Activated T-helper 17 cell treated with anti-CD3 and anti-CD28 coated beads, Interleukin-2, amount 50 U/mL, for 72 hours (primary cell): ENCODE measurements at regions not wholly inside any gene's neighbourhood (a gene's known extent, or its start where the extent isn't known, plus 50 kb on each side); places are given as distances from the start of the nearest gene placed in this dataset.
"Not testable (repeated sequence)": the region's sequence is repeated elsewhere in the genome, so short reads cannot be mapped to it uniquely, and the experiment has no call there.

Experiments
- ATAC-seq: fragments of 150-1000 bp; cut with Tn5 transposase; replicated peaks from 2 replicates; pipeline ENCODE4 v1.10.0; 2021; ENCODE audit warnings: mild to moderate bottlenecking, moderate library complexity
- H3K27ac Mint-ChIP-seq: one replicate; pipeline ENCODE4 v1.8.0; 2022; ENCODE audit warnings: mixed read lengths
- H3K27me3 Mint-ChIP-seq: one replicate; pipeline ENCODE4 v1.8.0; 2022; ENCODE audit warnings: mixed read lengths
- H3K36me3 Mint-ChIP-seq: one replicate; pipeline ENCODE4 v1.8.0; 2022; ENCODE audit warnings: low read depth, mild to moderate bottlenecking, mixed read lengths
- H3K4me1 Mint-ChIP-seq: one replicate; pipeline ENCODE4 v1.8.0; 2022; ENCODE audit warnings: mixed read lengths
- H3K4me3 Mint-ChIP-seq: one replicate; pipeline ENCODE4 v1.8.0; 2022; ENCODE audit warnings: mild to moderate bottlenecking, mixed read lengths
- H3K9me3 Mint-ChIP-seq: one replicate; pipeline ENCODE4 v1.8.0; 2022; ENCODE audit warnings: mixed read lengths

GRCh38 chr12:68537571-68537970, 73.1 kb upstream of the RAP1B start:
- H3K4me1 Mint-ChIP-seq, result peaks cover 16% of the 10 kb centered on the region
- no peak overlapping the region for H3K27ac Mint-ChIP-seq
- ATAC-seq, result no peak
- H3K4me3 Mint-ChIP-seq, result no peak overlapping the region
- peaks cover 7% of the 10 kb centered on the region for H3K9me3 Mint-ChIP-seq
- no peaks in the 10 kb centered on the region for H3K27me3 Mint-ChIP-seq
- no peaks in the 10 kb centered on the region for H3K36me3 Mint-ChIP-seq

DNA sequence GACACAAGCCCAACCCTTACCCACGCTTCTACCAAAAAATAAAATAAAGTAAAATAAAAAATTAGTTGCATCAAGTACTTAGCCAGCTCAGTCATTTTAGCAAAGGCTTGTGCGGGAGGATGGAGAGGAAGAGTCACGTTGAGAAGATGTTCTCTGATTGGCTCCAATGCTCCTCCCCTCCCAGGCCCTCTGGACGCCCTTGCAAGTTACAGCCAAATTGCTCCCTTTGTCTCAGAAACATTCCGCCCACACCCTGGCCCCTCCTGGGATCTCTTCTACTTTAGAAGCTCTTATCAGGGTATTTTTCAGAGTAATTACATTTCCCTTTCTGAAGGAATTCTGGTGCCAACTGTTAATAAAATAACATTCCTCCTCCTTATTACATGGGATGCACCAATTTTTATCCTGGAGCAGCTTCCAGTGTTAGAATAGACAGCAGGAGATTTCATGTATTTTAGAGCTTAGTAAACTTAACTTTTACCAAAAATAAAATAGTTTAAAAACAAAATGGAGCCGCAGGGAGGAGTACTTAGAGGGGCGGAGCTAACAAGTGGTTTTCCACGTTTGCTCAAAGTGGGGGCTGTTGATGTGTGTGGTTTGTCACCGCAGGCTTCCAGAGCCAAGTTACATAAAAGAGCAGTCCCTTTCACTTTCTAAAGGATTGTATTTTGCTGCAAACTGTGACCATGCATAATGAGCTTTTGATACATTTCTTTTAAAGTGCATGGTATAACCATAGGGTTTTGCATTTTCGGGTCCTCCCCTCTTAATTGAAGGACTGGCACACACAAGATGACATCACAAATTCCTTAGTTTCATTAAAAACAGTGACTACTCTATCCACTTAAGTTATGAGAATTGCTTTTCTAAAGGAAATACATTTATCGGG, 71.7 kb upstream of the RAP1B start:
- peak; percentile 95 for ATAC-seq
- Mint-ChIP-seq H3K27me3 (no peaks in the 10 kb centered on the region), H3K4me1 (peaks cover 10% of the 10 kb centered on the region), H3K4me3 (peak overlapping the region; percentile 61), H3K27ac (peak overlapping the region; percentile 18), H3K36me3 (no peaks in the 10 kb centered on the region), H3K9me3 (peaks cover 7% of the 10 kb centered on the region)

- Mint-ChIP-seq H3K4me3 (peak overlapping the region; percentile 61), H3K27me3 (no peaks in the 10 kb centered on the region), H3K9me3 (peaks cover 7% of the 10 kb centered on the region), H3K36me3 (no peaks in the 10 kb centered on the region), H3K27ac (peak overlapping the region; percentile 18), H3K4me1 (peaks cover 10% of the 10 kb centered on the region)
- ATAC-seq, result no peak
These were observed 71.1 kb upstream of the RAP1B start for GRCh38 chr12:68539615-68539952.

- H3K36me3 Mint-ChIP-seq, H3K27me3 Mint-ChIP-seq, ATAC-seq, H3K9me3 Mint-ChIP-seq, H3K4me3 Mint-ChIP-seq: not testable (repeated sequence)
- Mint-ChIP-seq H3K27ac (peak overlapping the region; percentile 68), H3K4me1 (peaks cover 10% of the 10 kb centered on the region)
These were observed 69.9 kb upstream of the RAP1B start for GRCh38 chr12:68540768-68541167.

DNA sequence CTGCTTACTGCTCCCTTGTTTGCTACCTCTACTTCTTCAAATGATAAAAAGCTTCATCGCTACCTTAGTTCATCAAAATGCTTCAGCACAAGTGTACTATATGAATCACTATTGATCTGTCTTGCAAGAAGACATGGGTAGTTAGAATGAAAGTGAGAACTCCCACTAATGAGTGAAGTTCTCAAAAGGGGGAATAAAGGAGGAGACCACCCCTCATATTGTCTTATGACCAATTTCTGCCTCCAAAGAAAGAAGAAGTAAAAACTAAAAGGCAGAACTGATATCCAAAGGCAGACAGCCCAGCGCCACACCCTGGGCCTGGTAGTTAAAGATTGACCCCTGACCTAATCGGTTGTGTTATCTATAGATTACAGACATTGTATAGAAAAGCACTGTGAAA, 63.4 kb upstream of the RAP1B start:
- not testable (repeated sequence) for ATAC-seq, H3K27ac Mint-ChIP-seq, H3K4me1 Mint-ChIP-seq, H3K27me3 Mint-ChIP-seq, H3K4me3 Mint-ChIP-seq, H3K36me3 Mint-ChIP-seq
- peaks cover 14% of the 10 kb centered on the region for H3K9me3 Mint-ChIP-seq

DNA sequence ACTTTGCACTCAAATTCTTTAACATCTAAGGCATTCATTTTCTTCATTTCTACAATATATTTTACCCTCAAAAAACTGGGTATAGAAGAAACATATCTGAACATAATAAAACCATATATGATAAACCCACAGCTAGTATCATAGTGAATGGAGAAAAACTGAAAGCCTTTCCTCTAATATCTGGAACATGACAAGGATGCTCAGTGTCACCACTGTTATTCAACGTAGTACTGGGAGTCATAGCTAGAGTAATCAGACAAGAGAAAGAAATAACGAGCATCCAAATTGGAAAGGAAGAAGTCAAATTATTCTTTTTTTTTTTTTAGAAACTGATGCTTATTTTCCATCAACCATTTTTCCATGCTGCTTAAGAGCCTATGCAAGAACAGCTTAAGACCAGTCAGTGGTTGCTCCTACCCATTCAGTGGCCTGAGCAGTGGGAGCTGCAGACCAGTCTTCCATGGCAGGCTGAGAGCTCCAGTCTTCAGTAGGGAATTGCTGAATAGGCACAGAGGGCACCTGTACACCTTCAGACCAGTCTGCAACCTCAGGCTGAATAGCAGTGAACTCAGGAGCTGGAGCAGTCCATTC, 58.0 kb upstream of the RAP1B start:
- not testable (repeated sequence) for H3K9me3 Mint-ChIP-seq, H3K4me1 Mint-ChIP-seq, H3K27me3 Mint-ChIP-seq, H3K4me3 Mint-ChIP-seq, H3K27ac Mint-ChIP-seq, H3K36me3 Mint-ChIP-seq
- peak; percentile 23 for ATAC-seq

DNA sequence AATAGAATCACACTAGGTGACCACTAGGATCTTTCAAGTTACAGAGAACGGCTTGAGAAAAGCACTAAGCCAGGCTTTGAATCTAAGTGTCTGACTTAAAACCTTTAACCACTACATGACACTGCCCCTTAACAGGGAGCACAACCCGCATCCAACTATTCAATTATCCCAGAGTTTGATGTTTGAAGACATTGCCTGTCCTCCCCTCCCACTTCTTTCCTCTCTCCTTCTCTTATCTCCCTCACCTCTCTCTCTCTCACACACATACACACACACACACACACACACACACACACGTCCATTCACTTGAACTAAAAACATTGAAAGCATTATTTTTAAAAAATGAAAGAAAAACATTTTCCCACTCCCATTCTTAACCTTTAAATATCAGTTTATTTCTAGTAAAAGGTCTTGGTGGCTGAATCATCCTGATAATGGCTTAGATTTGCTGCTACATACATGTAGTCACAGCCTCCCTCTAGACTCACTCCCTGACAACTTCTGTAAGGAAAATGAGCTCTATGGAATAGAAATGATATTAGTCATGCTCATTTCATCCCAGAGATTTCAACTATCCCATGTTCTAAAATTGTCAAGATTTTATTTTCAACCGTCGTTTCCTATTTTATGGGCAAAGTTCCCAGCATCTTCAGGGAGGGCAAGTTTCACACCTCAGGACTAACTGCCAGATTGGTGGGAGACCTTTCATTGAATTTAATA, 53.5 kb upstream of the RAP1B start:
- Mint-ChIP-seq H3K4me1 (peaks cover 6% of the 10 kb centered on the region), H3K9me3 (no peaks in the 10 kb centered on the region), H3K36me3 (no peaks in the 10 kb centered on the region), H3K27ac (no peak overlapping the region), H3K4me3 (no peak overlapping the region), H3K27me3 (no peaks in the 10 kb centered on the region)
- ATAC-seq, result no peak

DNA sequence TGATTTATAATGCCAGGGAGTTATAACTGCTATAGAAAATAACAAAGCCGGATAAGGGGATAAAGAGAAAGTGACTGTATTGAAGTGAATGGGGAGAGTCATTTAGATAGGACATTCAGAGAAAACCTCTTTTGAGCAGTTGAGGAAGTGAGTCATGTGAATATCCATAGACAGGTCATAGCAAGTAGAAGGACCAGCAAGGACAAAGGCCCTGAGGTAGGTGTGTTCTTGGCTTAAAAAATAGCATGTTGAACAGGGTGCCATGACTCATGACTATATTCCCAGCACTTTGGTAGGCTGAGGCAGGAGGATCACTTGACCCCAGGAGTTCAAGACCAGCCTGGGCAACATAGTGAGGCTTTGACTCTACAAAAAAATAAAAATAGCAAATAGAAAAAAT, 51.5 kb upstream of the RAP1B start:
- Mint-ChIP-seq H3K27ac (no peak overlapping the region), H3K4me3 (no peak overlapping the region), H3K4me1 (peaks cover 12% of the 10 kb centered on the region), H3K36me3 (no peaks in the 10 kb centered on the region), H3K9me3 (no peaks in the 10 kb centered on the region), H3K27me3 (no peaks in the 10 kb centered on the region)
- ATAC-seq, result peak; percentile 94

GRCh38 chr12:68559984-68560850, 50.5 kb upstream of the RAP1B start:
- peak; percentile 23 for ATAC-seq
- Mint-ChIP-seq H3K4me1 (peaks cover 22% of the 10 kb centered on the region), H3K36me3 (no peaks in the 10 kb centered on the region), H3K27ac (no peak overlapping the region), H3K27me3 (no peaks in the 10 kb centered on the region), H3K4me3 (no peak overlapping the region), H3K9me3 (no peaks in the 10 kb centered on the region)

- Mint-ChIP-seq H3K4me3 (no peak overlapping the region), H3K27ac (no peak overlapping the region), H3K9me3 (no peaks in the 10 kb centered on the region), H3K4me1 (peaks cover 28% of the 10 kb centered on the region), H3K27me3 (no peaks in the 10 kb centered on the region), H3K36me3 (no peaks in the 10 kb centered on the region)
- no peak for ATAC-seq
These were observed 49.8 kb upstream of the RAP1B start for GRCh38 chr12:68560851-68561422.
